ENCODE measurements at regions not wholly inside any gene's neighbourhood (a gene's known extent, or its start where the extent isn't known, plus 50 kb on each side); places are given as distances from the start of the nearest gene placed in this dataset.

- Histone ChIP-seq H3K4me1 (ENCODE audit: insufficient read depth, low read length, poor library complexity, severe bottlenecking) (no peaks in the 10 kb centered on the region), H3K27me3 (replicated peaks; ENCODE audit: insufficient read depth, low read depth, low read length, poor library complexity) (no peaks in the 10 kb centered on the region), H3K27ac (ENCODE audit: low read depth, low read length, poor library complexity, severe bottlenecking) (no peak overlapping the region), H3K9me3 (ENCODE audit: low read depth, low read length, poor library complexity, severe bottlenecking) (peaks cover 7% of the 10 kb centered on the region), H3K36me3 (ENCODE audit: insufficient read depth, low read length, poor library complexity, severe bottlenecking) (no peaks in the 10 kb centered on the region), H3K4me3 (ENCODE audit: low read depth, low read length, poor library complexity, severe bottlenecking) (no peak overlapping the region)
- ChIA-PET POLR2A (ENCODE audit: low non-redundant PET) (no interaction called here), CTCF (no interaction called here)
- BruUV-seq (replicated peaks), result no TSS peak
- no peak for TF ChIP-seq EZH2 (IDR thresholded peaks at IDR 0.05; ENCODE audit: borderline replicate concordance, low read depth, low read length, poor library complexity, severe bottlenecking)
- TF ChIP-seq, protein P1, sequence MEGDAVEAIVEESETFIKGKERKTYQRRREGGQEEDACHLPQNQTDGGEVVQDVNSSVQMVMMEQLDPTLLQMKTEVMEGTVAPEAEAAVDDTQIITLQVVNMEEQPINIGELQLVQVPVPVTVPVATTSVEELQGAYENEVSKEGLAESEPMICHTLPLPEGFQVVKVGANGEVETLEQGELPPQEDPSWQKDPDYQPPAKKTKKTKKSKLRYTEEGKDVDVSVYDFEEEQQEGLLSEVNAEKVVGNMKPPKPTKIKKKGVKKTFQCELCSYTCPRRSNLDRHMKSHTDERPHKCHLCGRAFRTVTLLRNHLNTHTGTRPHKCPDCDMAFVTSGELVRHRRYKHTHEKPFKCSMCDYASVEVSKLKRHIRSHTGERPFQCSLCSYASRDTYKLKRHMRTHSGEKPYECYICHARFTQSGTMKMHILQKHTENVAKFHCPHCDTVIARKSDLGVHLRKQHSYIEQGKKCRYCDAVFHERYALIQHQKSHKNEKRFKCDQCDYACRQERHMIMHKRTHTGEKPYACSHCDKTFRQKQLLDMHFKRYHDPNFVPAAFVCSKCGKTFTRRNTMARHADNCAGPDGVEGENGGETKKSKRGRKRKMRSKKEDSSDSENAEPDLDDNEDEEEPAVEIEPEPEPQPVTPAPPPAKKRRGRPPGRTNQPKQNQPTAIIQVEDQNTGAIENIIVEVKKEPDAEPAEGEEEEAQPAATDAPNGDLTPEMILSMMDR (conservative IDR thresholded peaks at IDR 0.05; ENCODE audit: low read depth, low read length), result no peak
- no peak for DNase-seq (ENCODE audit: low spot score)
- intact Hi-C loops (cut with micrococcal nuclease; ENCODE audit: unreplicated experiment), result no loop called here
Observed at GRCh38 chr5:85732185-85732584, 885.6 kb upstream of the COX7C start.

GRCh38 chr5:85741972-85742371 lies 875.8 kb upstream of the COX7C start:
- no TSS peak for BruUV-seq (replicated peaks)
- H3K4me3 ChIP-seq (ENCODE audit: low read depth, low read length, poor library complexity, severe bottlenecking), result no peak overlapping the region
- no peaks in the 10 kb centered on the region for H3K27me3 ChIP-seq (replicated peaks; ENCODE audit: insufficient read depth, low read depth, low read length, poor library complexity)
- no peaks in the 10 kb centered on the region for H3K9me3 ChIP-seq (ENCODE audit: low read depth, low read length, poor library complexity, severe bottlenecking)
- ChIA-PET CTCF (no interaction called here), POLR2A (ENCODE audit: low non-redundant PET) (no interaction called here)
- no peak overlapping the region for H3K27ac ChIP-seq (ENCODE audit: low read depth, low read length, poor library complexity, severe bottlenecking)
- TF ChIP-seq, protein P1 (conservative IDR thresholded peaks at IDR 0.05; ENCODE audit: low read depth, low read length), result no peak
- TF ChIP-seq EZH2 (IDR thresholded peaks at IDR 0.05; ENCODE audit: borderline replicate concordance, low read depth, low read length, poor library complexity, severe bottlenecking), result no peak
- intact Hi-C loops (cut with micrococcal nuclease; ENCODE audit: unreplicated experiment), result no loop called here
- no peak for DNase-seq (ENCODE audit: low spot score)
- no peaks in the 10 kb centered on the region for H3K4me1 ChIP-seq (ENCODE audit: insufficient read depth, low read length, poor library complexity, severe bottlenecking)
- no peaks in the 10 kb centered on the region for H3K36me3 ChIP-seq (ENCODE audit: insufficient read depth, low read length, poor library complexity, severe bottlenecking)

- no TSS peak for BruUV-seq (replicated peaks)
- H3K9me3 ChIP-seq (ENCODE audit: low read depth, low read length, poor library complexity, severe bottlenecking), result no peaks in the 10 kb centered on the region
- no peak for TF ChIP-seq EZH2 (IDR thresholded peaks at IDR 0.05; ENCODE audit: borderline replicate concordance, low read depth, low read length, poor library complexity, severe bottlenecking)
- TF ChIP-seq, protein P1 (conservative IDR thresholded peaks at IDR 0.05; ENCODE audit: low read depth, low read length), result no peak
- intact Hi-C loops (cut with micrococcal nuclease; ENCODE audit: unreplicated experiment), result no loop called here
- POLR2A ChIA-PET (ENCODE audit: low non-redundant PET), result no interaction called here
- H3K27me3 ChIP-seq (replicated peaks; ENCODE audit: insufficient read depth, low read depth, low read length, poor library complexity), result no peaks in the 10 kb centered on the region
- H3K36me3 ChIP-seq (ENCODE audit: insufficient read depth, low read length, poor library complexity, severe bottlenecking), result no peaks in the 10 kb centered on the region
- CTCF ChIA-PET, result no interaction called here
- H3K27ac ChIP-seq (ENCODE audit: low read depth, low read length, poor library complexity, severe bottlenecking), result no peak overlapping the region
- H3K4me1 ChIP-seq (ENCODE audit: insufficient read depth, low read length, poor library complexity, severe bottlenecking), result no peaks in the 10 kb centered on the region
- H3K4me3 ChIP-seq (ENCODE audit: low read depth, low read length, poor library complexity, severe bottlenecking), result no peak overlapping the region
- DNase-seq (ENCODE audit: low spot score), result no peak
Observed at GRCh38 chr5:85760519-85760918, 857.2 kb upstream of the COX7C start.

Data from A673 (cell line).